GM18870 (cell line): ENCODE measurements at regions not wholly inside any gene's neighbourhood (a gene's known extent, or its start where the extent isn't known, plus 50 kb on each side); places are given as distances from the start of the nearest gene placed in this dataset.

Source experiments
- ATAC-seq: cut with Tn5 transposase; IDR thresholded peaks from one replicate; pipeline ENCODE4 v1.9.1; 2021; ENCODE audit warnings: moderate library complexity; ENCODE audit not compliant: unreplicated experiment

DNA sequence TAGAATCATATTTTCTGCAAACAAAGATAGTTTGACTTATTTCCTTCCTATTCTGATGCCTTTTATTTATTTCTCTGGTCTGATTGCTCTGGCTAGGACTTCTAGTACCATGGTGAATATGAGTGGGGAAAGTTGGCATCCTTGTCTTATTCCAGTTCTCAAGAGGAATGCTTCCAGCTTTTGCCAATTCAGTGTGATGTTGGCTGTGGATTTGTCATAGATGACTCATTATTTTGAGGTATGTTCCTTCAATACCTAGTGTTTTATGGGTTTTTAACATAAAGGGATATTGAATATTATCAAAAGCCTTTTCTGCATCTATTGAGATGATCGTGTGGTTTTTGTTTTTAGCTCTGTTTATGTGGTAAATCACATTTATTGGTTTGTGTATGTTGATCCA lies 139.4 kb upstream of the CNTN1 start:
- ATAC-seq: no peak

DNA sequence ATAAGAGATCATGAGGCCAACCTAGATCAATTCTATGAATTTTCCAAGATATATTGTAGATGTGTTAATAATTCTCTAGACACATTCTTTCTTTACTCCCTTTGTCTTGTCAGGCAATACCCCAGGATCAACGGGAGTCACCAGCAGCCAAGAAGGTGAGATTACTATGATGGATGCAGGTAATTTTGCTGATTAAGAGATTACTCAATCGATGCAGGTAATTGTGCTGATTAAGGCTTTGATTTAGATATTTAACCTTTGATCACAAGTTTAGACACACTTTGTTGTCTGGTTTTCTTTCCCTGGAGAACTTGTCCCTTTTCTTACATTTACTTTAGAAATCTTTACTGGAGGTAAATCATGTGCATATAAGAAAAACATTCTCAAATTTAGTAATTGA lies 134.3 kb upstream of the CNTN1 start:
- no peak for ATAC-seq

DNA sequence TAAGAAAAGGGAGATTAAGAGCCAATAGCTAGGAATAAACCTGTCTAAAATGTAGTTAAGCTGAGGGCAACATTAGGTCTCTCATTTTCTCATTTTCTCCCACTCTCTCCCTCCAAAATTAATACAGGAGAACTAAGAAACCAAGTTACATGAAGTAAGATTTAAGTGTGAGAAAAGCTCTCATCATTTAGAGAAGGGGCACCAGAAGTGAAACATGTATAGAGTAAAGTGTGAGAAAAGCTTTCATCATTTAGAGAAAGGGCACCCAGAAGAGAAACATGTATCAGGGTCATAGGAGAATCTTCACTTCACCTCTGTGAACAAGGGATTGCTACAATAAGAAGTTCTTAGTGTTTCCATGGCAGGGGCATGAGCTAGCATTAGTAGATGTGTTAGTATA lies 132.4 kb upstream of the CNTN1 start:
- peak; percentile 61 for ATAC-seq

GRCh38 chr12:40560848-40561247 lies 131.4 kb upstream of the CNTN1 start:
- ATAC-seq: no peak

GRCh38 chr12:40561395-40561966 lies 130.8 kb upstream of the CNTN1 start:
- ATAC-seq: peak; percentile 62

DNA sequence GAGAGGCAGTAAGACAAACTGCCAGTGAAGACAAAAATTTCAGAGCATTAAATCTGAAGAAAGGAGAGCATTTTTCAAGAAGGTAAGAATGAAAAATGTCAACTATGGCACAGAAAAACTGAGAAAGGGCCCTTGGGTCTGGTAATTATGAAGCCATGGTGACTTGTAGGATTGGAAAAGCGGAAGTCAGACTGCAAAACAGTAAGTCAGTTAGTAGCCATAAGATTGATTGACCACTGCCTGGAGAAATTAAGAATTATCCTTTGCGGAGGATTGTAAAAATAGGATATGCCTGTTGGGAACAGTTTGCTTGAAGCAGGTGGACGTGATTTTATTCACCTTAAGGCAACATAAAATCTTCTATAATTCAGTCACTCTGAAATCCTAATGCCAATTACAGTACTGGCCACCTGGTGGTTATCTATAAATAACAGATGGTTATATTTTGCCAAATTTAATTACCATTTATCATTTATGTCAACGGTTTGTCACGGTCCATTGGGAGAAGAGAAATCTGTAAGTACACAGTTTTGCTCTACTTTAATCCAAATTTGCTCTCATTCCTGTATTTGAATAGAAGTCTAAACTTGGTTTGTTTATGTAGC lies 127.1 kb upstream of the CNTN1 start:
- ATAC-seq: no peak

DNA sequence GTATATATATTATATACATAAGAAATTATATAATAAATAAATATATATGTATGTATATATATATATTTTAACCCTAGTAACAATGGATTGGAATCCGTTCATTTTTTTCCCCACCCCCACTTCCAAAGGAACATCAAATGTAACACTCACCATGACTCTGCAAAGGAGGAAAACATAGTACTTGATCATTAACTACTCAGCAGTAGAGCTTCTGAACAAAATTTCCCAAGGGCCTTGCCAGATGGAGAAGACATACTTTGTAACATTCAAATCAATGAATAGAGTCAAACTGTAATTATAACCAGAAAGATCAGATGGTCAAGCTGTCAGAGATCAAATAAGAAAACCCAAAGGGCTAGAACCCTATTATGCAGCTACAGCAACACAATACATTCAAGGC lies 126.0 kb upstream of the CNTN1 start:
- ATAC-seq: no peak

DNA sequence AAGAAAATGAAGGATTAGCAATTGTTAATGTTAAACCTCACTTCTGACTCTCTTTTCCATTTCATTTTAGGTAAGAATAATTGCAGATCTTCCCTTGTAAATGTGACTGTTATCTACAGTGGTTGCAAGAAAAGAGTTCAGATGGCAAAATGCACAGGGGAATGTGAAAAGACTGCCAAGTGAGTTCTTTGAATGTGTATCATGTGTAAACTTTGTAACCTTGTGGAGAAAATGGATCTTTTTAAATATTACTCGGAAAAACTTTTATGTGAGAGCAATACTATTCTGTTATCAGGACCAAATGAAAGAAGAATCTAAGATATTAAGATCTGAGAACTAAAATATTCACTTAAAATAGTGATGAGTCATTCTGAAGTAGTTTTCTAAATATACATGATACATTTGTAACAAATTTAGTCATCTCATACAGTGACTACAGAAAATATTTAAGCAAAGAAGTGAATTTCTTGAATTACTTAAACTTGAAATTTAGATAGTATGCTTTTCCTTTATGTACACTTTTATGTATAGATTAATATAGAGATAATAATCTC lies 122.5 kb upstream of the CNTN1 start:
- no peak for ATAC-seq

DNA sequence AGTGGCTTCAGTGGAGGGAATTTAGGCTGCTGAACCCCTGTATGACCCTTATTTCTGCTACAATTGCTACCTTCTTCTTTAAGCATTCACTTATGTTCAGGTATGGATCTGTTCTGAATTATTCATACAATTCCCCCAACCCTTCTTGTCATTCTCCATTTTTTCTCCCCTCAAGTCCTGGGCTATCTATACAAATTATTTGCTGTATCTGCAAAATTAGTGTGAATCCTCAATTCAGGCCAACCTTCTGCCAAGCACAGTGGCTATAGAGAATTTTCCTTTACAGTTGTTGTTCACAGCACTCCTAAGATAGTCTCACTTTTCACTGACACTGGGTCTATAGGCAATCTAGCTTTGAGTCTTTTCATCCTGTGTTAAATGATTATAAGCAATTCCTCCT lies 119.2 kb upstream of the CNTN1 start:
- ATAC-seq: no peak

DNA sequence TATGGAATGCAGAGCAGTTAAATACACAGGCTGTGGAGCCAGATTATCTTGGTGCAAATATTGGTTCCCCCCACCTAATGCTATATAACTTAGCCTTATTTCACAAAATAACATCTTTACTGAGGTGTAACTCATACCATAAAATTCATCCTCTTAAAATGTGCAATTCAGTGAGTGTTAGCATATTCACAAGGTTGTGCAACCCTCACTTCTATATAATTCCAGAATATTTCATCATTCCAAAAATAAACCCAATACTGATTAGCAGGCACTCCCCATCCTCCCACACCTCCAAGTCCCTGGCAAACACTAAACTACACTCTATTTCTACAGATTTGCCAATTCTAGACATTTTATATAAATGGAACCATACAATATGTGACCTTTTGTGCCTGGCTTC lies 116.3 kb upstream of the CNTN1 start:
- ATAC-seq: no peak

GRCh38 chr12:40577834-40578233 lies 114.4 kb upstream of the CNTN1 start:
- ATAC-seq: no peak

DNA sequence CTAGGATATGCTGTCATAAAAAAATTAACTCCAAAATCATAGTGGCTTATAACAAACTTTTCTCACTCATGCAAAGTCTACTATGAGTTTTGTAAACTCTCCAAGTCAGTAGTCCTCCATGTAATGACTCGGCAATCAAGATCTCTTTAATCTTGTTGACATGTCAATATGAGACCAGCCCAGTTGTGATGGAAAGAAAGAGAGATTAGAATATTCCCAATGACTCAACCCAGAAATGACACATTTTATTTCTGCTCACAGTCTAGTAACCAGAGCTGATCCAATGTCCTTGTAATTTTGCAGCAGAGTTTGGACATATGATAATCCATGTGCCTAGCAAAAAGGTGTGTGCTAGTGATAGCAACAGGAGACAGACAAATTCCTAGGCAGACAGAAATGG lies 112.6 kb upstream of the CNTN1 start:
- ATAC-seq: no peak

DNA sequence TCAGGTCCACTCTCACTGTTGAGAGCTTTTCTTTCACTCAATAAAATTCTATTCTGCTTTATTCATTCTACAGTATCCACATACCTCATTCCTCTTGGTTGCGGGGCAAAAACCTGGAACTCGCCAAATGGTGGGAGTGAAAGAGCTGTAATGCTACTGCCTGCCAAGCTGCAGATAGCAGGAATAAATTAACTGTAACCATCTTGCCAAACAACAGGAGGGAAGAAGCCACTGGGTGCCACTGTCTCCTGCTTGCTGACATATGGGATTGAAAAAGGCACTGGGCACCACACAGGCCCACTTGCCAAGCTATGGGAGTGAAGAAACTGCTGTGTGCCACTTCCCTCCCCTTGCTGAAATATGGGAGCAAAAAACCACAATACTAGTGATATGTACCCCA lies 111.9 kb upstream of the CNTN1 start:
- ATAC-seq: no peak

GRCh38 chr12:40581889-40582288 lies 110.3 kb upstream of the CNTN1 start:
- ATAC-seq: no peak

DNA sequence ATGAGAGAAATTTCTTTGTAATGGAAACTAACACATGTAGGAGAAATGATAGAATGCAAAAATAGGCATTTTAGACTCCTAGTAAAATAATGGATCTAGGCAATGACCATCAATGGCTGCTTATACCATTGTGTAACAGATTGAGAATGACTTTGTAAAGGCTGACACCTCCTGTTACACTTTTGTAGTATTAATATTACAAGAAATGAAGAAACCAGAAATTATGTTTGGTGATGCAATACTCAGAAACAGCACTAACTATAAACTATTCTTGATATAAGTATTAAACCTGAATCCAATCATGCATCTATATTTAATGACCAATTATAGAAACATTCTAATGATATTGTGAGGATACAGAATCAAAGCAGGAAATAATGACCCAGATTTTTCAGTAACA lies 108.5 kb upstream of the CNTN1 start:
- no peak for ATAC-seq

DNA sequence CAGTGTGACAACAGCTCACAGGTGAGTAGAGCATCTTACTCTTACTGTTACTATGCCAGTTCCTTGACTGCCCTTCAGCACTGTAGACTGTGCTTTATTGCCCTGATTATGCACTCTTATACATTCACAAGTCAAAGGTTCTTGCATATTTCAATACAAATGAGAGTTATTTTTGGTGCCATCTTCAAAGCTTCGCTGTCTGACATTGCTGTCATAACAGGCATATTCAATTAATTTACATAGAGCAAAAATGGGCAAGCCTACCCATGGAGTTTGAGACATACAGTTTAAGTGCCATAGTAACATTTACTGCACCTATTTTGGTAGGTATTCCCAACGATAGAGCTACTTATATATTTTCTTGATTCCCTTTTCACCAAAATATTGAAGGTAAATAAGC lies 107.5 kb upstream of the CNTN1 start:
- no peak for ATAC-seq

- no peak for ATAC-seq
These were observed 105.4 kb upstream of the CNTN1 start for GRCh38 chr12:40586823-40587222.

GRCh38 chr12:40587421-40587820 lies 104.8 kb upstream of the CNTN1 start:
- ATAC-seq: no peak

- no peak for ATAC-seq
These were observed 104.3 kb upstream of the CNTN1 start for GRCh38 chr12:40587970-40588369.

- no peak for ATAC-seq
These were observed 95.1 kb upstream of the CNTN1 start for GRCh38 chr12:40597133-40597532.

GRCh38 chr12:40598073-40598472 lies 94.2 kb upstream of the CNTN1 start:
- ATAC-seq: no peak

GRCh38 chr12:40602562-40602961 lies 89.7 kb upstream of the CNTN1 start:
- no peak for ATAC-seq

- ATAC-seq: peak; percentile 76
These were observed 77.3 kb upstream of the CNTN1 start for GRCh38 chr12:40614923-40615322.
